Neural progenitor cell (in vitro differentiated cells): ENCODE measurements at regions not wholly inside any gene's neighbourhood (a gene's known extent, or its start where the extent isn't known, plus 50 kb on each side); places are given as distances from the start of the nearest gene placed in this dataset.

Experiments
- DNase-seq: peaks from one replicate; pipeline ENCODE4 v3.0.0-alpha.2; 2016; ENCODE audit warnings: low spot score
- H2AFZ ChIP-seq: fragments of 200-600 bp; sonication (generic); replicated peaks from 2 replicates; pipeline ENCODE4 v1.6.1; 2016; ENCODE audit warnings: antibody characterized with exemption
- H3F3A ChIP-seq: fragments of 200-600 bp; sonication (generic); 2 replicates; pipeline ENCODE4 v1.6.1; 2016; ENCODE audit warnings: antibody characterized with exemption, low read depth
- H3K27ac ChIP-seq: fragments of 200-600 bp; sonication (generic); 2 replicates; pipeline ENCODE4 v1.5.1; 2016; ENCODE audit warnings: mild to moderate bottlenecking
- H3K27me3 ChIP-seq: fragments of 200-600 bp; sonication (generic); 2 replicates; pipeline ENCODE4 v1.6.1; 2016; ENCODE audit warnings: mild to moderate bottlenecking, moderate library complexity
- H3K36me3 ChIP-seq: fragments of 200-600 bp; sonication (generic); 2 replicates; pipeline ENCODE4 v1.5.1; 2016
- H3K4me1 ChIP-seq: fragments of 200-600 bp; sonication (generic); 2 replicates; pipeline ENCODE4 v1.6.1; 2016; ENCODE audit warnings: mixed run types
- H3K4me2 ChIP-seq: fragments of 200-600 bp; sonication (generic); 2 replicates; pipeline ENCODE4 v1.6.1; 2016
- H3K4me3 ChIP-seq: fragments of 200-600 bp; sonication (generic); 2 replicates; pipeline ENCODE4 v1.5.1; 2016
- H3K79me2 ChIP-seq: fragments of 200-600 bp; sonication (generic); 2 replicates; pipeline ENCODE4 v1.6.1; 2016; ENCODE audit warnings: low read depth
- H3K9ac ChIP-seq: fragments of 200-600 bp; sonication (generic); 2 replicates; pipeline ENCODE4 v1.6.1; 2016
- H3K9me3 ChIP-seq: fragments of 200-600 bp; sonication (generic); 2 replicates; pipeline ENCODE4 v1.5.1; 2016; ENCODE audit warnings: low read depth
- H4K20me1 ChIP-seq: fragments of 200-600 bp; sonication (generic); 2 replicates; pipeline ENCODE4 v1.6.1; 2016; ENCODE audit warnings: low read depth
- H3K27ac Mint-ChIP-seq: 3 replicates; pipeline ENCODE4 v1.8.0; 2021; ENCODE audit warnings: mixed read lengths
- H3K27me3 Mint-ChIP-seq: 2 replicates; pipeline ENCODE4 v1.8.0; 2022; ENCODE audit warnings: low read depth, mild to moderate bottlenecking, inconsistent platforms, moderate library complexity, mixed read lengths; ENCODE audit not compliant: insufficient read depth
- H3K36me3 Mint-ChIP-seq: 3 replicates; pipeline ENCODE4 v1.8.0; 2021; ENCODE audit warnings: mixed read lengths
- H3K4me1 Mint-ChIP-seq: 3 replicates; pipeline ENCODE4 v1.8.0; 2021; ENCODE audit warnings: mixed read lengths
- H3K4me3 Mint-ChIP-seq: 3 replicates; pipeline ENCODE4 v1.8.0; 2021; ENCODE audit warnings: mild to moderate bottlenecking, moderate library complexity, mixed read lengths
- H3K9me3 Mint-ChIP-seq: 3 replicates; pipeline ENCODE4 v1.8.0; 2020; ENCODE audit warnings: mixed read lengths
- CTCF ChIP-seq: fragments of 200-600 bp; sonication (generic); IDR thresholded peaks from 2 replicates; pipeline ENCODE4 v1.5.1; 2017; ENCODE audit warnings: antibody characterized with exemption, mild to moderate bottlenecking
- EZH2 ChIP-seq: fragments of 200-600 bp; sonication (generic); IDR thresholded peaks from 2 replicates; pipeline ENCODE4 v1.6.1; 2017; ENCODE audit warnings: antibody characterized with exemption, mild to moderate bottlenecking, moderate library complexity
- EZH2phosphoT487 ChIP-seq: fragments of 200-600 bp; sonication (generic); IDR thresholded peaks from 2 replicates; pipeline ENCODE4 v1.6.1; 2017; ENCODE audit warnings: antibody characterized with exemption

- no peak overlapping the region for H3K4me2 ChIP-seq
- H3K4me3 Mint-ChIP-seq = no peak overlapping the region
Observed at GRCh38 chr2:67462738-67463496, 65.8 kb downstream of the ETAA1 start.

GRCh38 chr2:67463810-67464209 is 66.7 kb downstream of the ETAA1 start:
- peaks cover 6% of the 10 kb centered on the region for H3K4me1 Mint-ChIP-seq
- no peak overlapping the region for H3K9ac ChIP-seq

More at GRCh38 chr2:67462738-67463496, 65.8 kb downstream of the ETAA1 start:
- Mint-ChIP-seq H3K27ac (no peak overlapping the region), H3K36me3 (no peaks in the 10 kb centered on the region), H3K9me3 (no peaks in the 10 kb centered on the region), H3K4me1 (peaks cover 6% of the 10 kb centered on the region), H3K27me3 (peaks cover 3% of the 10 kb centered on the region)
- Histone ChIP-seq H3K79me2 (no peaks in the 10 kb centered on the region), H3K9ac (no peak overlapping the region), H3F3A (no peaks in the 10 kb centered on the region), H3K4me3 (no peak overlapping the region), H2AFZ (no peak overlapping the region), H3K27ac (no peak overlapping the region), H3K36me3 (no peaks in the 10 kb centered on the region), H3K27me3 (no peaks in the 10 kb centered on the region), H4K20me1 (no peaks in the 10 kb centered on the region), H3K9me3 (no peaks in the 10 kb centered on the region), H3K4me1 (no peaks in the 10 kb centered on the region)
- no peak for DNase-seq
- TF ChIP-seq EZH2 (no peak), EZH2phosphoT487 (no peak), CTCF (no peak)

GRCh38 chr2:67465623-67466022 is 68.5 kb downstream of the ETAA1 start:
- no peak for TF ChIP-seq CTCF
- Mint-ChIP-seq H3K4me1 (peaks cover 6% of the 10 kb centered on the region), H3K36me3 (no peaks in the 10 kb centered on the region), H3K27ac (no peak overlapping the region), H3K4me3 (no peak overlapping the region), H3K9me3 (no peaks in the 10 kb centered on the region), H3K27me3 (peaks cover 3% of the 10 kb centered on the region)
- H3K27me3 ChIP-seq = no peaks in the 10 kb centered on the region
- no peaks in the 10 kb centered on the region for H3F3A ChIP-seq
- DNase-seq = no peak
- no peaks in the 10 kb centered on the region for H3K79me2 ChIP-seq
- H3K4me2 ChIP-seq = no peak overlapping the region
- H3K9ac ChIP-seq = no peak overlapping the region
- H3K36me3 ChIP-seq = no peaks in the 10 kb centered on the region
- H3K9me3 ChIP-seq = no peaks in the 10 kb centered on the region
- H3K27ac ChIP-seq = no peak overlapping the region
- no peak overlapping the region for H3K4me3 ChIP-seq
- H4K20me1 ChIP-seq = no peaks in the 10 kb centered on the region
- no peaks in the 10 kb centered on the region for H3K4me1 ChIP-seq
- H2AFZ ChIP-seq = no peak overlapping the region

More at GRCh38 chr2:67463810-67464209, 66.7 kb downstream of the ETAA1 start:
- TF ChIP-seq EZH2 (no peak), EZH2phosphoT487 (no peak), CTCF (no peak)
- H3F3A ChIP-seq = no peaks in the 10 kb centered on the region
- no peaks in the 10 kb centered on the region for H3K79me2 ChIP-seq
- H3K27ac ChIP-seq = no peak overlapping the region
- H4K20me1 ChIP-seq = no peaks in the 10 kb centered on the region
- H3K4me3 ChIP-seq = no peak overlapping the region
- no peaks in the 10 kb centered on the region for H3K4me1 ChIP-seq
- H2AFZ ChIP-seq = no peak overlapping the region
- no peaks in the 10 kb centered on the region for H3K27me3 ChIP-seq
- no peak overlapping the region for H3K27ac Mint-ChIP-seq
- H3K36me3 ChIP-seq = no peaks in the 10 kb centered on the region
- H3K9me3 ChIP-seq = no peaks in the 10 kb centered on the region
- H3K4me2 ChIP-seq = no peak overlapping the region
- no peak overlapping the region for H3K4me3 Mint-ChIP-seq
- no peak for DNase-seq
- no peaks in the 10 kb centered on the region for H3K9me3 Mint-ChIP-seq
- H3K36me3 Mint-ChIP-seq = no peaks in the 10 kb centered on the region
- H3K27me3 Mint-ChIP-seq = peaks cover 3% of the 10 kb centered on the region
